GM21367 (cell line): ENCODE measurements at regions not wholly inside any gene's neighbourhood (a gene's known extent, or its start where the extent isn't known, plus 50 kb on each side); places are given as distances from the start of the nearest gene placed in this dataset.

Source experiments
- ATAC-seq: cut with Tn5 transposase; IDR thresholded peaks from one replicate; pipeline ENCODE4 v1.9.1; 2021; ENCODE audit not compliant: unreplicated experiment

DNA sequence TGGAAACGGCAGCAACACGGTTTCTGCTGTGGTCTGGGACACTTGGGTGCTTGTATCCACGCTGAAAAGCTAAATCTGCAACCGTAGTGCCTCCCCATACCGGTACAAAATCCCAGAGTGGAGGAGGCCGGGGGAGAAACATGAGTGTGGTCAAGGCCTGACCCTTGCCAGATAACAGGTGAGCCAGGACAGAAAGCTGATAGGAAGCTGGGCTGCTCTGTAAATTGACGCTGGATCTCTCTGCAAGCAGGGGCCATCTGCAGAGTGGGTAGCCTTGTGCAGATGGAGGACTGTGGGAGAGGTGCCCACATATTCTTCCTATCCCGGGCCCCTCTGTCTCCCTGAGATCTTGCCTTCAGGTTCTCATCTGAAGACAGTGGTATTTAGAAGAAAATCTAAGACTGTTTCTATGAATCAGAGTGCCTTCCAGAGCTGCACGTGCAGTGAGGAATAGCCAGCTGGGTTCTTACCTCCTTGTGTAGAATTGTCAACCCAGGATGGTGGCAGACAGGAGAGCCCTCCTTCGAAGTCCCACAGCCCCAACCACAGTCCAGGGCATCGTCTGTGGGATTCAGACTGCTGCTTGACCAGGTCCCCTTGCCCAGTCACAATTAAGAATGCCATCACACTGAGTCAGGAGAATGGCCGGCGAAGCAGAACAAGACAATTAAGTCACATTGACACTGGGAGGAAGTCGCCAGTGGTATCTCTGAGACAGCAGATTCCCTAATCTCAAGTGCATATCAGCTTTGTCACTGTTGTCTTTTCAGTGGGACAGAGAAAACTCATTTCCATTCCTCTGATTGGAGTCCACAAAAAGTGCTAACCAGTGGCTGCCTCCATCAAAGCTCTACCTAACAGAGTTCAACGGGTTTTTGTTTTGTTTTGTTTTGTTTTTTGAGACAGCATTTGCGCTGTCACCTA, 100.0 kb upstream of the RIPOR2 start:
- no peak for ATAC-seq

DNA sequence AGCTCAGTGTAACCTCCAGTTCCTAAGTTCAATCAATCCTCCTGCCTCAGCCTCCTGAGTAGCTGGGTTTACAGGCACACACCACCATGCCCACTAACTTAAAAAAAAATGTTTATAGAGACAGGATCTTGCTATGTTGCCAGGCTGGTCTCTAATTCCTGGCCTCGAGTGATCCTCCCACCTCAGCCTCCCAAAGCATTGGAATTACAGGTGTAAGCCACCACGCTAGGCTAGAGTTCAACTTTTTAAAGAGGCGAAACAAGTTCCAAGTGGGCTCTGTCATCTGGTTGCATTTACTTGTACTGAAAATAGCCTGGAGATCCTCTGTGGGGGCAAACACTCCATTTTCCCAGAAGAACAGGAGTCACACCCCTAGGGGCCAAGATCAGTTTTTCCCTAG, 100.7 kb upstream of the RIPOR2 start:
- no peak for ATAC-seq

DNA sequence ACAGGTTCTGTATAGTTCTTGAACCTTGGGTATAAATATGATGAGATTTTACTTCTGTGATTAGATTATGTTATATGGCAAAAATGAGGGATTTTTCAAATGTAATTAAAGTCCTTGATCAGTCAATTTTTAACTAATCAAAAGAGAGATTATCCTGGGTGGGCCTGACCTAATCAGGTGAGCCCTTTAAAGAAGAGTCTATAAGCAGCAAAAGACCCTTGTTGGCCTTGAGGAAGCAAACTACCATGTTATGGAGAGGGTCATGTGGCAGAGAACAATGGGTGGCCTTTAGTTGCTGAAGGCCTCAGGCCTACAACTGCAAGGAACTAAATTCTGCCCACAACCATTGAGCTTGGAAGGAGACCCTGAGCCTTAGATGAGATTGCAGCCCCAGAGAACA, 102.5 kb upstream of the RIPOR2 start:
- ATAC-seq: no peak

DNA sequence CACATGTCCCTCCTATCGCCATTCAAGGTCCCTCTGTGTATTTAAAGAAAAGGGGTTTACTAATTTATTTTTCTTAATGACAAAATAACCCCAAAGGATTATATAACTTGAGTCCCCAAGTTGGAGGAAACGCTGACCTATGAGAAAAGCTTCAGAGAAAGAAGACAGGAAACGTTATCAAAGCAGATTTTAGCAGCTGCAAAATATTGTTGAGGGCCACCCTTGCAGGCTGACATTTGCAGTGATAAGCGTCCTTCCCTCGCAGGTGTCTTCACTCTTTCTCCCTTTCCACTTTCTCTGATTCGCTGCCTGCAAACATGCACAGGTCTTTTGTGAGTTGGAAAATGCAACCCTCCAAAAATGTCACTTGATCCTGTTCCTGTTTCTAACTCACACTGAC, 103.2 kb upstream of the RIPOR2 start:
- ATAC-seq: no peak

DNA sequence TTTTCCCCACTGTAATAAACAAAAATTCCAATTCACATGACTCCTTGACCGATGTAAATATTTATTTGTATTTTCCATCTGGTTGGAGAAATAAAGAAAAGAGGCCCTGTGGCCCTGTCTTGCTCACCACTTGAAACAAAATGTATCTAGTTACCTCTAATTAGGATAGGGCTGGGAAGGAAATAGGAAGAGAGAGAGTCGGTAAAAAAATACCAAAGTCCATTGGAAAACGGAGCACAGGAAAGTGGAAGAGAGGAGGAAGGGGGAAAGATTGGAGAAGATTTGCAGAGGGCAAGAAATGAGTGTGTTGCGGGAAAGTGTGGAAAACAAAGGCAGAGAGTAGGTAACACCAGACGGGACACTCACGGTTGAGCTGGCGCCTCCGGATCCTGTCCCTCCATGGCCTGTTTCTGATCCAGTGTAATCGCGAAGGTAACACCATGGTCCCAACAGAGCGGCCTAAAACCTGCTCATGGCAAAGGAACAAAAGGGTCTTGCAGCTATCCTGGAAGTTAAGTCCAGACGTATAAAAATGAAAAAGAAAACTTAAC, 105.8 kb upstream of the RIPOR2 start:
- ATAC-seq: no peak

DNA sequence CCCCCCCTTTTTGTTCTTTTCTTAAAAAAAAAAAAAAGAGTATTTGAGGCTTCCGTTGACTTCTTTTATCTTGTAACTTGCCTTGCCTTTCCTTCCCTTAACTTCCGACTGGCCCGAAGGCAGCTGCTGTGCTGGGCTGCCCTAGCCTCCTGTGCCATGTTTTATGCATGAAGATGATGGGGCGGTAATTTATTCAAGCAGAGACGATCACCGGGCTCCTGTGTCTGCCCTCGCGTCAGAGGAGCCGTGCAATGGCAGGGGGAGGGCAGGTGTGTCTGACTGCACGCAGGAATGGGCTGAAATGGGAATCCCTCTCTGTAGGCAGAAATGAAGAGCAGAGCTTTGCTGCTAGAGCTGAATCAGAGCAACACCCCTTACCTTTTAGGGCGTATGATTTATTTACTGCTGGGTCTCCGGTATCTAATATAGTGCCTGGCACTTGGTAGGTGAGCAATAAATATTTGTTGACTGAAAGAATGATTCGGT, 106.3 kb upstream of the RIPOR2 start:
- ATAC-seq: no peak

DNA sequence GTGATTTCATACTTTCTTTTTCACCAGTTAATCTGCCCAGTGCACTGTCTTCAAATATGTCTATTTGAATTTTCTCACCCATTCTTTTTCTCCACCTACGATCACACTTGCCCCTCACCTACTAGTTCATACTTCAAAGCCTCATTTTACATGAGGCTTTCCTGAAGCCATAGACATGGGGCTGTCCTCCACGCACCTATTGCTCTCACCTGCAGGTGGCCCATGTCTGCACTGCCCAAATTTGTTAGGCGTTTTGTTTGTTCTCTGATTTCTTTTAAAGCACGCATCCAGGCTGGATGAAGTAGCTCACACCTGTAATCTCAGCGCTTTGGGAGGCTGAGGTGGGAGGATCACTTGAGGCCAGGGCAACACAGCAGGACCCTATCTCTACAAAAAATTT, 106.8 kb upstream of the RIPOR2 start:
- ATAC-seq: no peak

DNA sequence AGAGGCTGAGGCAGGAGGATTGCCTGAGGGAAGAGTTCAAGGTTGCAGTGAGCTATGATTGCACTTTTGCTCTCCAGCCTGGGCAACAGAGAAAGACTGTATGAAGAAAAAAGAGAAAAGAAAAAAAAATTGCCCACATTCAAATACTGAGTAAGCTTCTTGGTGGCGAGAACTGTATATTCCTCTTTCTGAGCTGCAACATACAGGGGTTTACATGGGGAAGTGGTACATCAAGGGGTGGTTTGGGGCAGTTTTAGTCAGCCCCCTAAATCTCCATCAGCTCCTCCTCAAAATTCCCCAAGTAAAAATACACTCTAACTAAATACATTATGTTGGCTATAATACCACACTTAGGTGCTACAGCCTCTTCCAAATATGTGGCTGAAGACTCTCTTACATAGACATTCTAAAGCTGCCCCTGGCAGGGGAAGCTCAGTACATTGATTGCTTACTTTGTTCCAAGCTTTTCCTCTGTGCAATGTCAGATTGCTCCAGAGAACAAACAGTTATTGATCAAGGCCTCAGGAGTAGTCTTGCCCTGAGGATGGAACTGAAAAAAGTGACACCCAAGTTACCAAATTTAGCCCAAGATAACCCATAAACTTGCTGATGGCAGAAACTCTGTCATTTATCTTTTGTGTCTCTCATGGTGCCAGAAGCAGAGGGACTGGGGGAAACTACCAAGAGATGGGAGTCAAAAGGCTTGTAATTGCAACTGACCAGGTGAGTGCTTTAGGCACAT, 107.4 kb upstream of the RIPOR2 start:
- no peak for ATAC-seq

DNA sequence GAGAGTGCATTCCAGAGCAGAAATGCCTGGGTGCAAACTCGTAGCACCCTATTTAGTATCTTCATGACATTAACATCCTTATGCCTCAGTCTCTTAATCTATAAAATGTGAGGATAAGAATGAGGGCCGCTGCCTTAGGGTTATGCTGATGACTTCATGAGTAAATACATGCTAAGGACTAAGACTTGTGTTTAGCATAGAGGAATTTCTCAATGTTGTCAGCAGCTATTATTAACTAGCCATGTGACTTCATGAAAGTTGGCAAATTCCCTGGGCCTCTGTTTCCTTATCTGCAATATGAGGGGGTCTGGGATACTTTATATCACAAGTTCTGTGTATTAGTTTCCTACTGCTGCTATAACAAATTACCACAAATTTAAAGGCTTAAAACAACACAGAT, 108.1 kb upstream of the RIPOR2 start:
- no peak for ATAC-seq

DNA sequence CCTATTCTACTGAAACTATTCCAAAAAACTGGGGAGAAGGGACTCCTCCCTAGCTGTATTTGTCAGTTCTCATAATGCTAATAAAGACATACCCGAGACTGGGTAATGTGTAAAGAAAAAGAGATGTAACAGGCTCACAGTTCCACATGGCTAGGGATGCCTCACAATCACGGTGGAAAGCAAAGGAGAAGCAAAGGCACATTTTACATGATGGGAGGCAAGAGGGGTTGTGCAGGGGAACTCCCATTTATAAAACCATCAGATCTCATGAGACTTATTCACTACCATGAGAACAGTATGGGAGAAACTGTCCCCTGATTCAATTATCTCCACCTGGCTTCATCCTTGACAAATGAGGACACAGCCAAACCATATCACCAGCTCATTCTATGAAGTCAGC, 111.2 kb upstream of the RIPOR2 start:
- ATAC-seq: no peak

DNA sequence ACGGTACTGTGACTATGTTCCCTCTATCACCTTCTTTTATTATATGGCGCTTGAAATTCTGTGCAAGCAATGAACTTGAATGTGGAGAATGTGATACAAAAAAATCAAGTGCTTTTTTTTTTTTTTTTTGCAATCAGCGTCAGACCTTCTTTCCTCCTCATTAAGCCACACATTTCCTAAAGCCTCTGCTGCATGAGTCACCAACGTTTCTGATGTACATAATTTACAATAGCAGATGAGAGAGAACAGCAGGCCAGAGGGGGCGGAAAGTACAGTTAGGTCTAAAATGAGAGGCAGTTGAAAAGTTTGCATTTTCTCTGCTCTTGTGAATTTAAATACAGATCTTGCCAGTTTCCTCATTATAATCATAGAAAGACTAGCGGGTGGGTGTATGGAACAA, 114.6 kb upstream of the RIPOR2 start:
- ATAC-seq: no peak

DNA sequence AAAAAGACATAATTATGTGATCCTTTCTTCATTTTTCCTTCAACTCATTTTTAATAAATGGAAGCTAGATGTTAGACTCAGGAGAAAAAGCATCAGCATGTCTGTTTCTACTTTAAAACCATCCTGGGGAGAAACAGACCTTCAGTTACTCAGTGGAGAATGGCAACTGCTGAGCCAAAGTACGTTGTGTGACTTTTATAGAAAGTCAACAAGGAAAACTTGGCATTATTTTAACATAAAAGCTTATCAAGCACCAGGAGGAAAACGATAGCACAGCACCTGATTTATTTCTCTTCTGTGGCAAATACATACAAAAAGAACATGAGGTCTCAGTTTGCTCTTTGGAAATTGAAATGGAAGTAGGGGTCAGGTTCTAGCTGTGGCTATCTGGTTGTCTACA, 115.3 kb upstream of the RIPOR2 start:
- no peak for ATAC-seq

DNA sequence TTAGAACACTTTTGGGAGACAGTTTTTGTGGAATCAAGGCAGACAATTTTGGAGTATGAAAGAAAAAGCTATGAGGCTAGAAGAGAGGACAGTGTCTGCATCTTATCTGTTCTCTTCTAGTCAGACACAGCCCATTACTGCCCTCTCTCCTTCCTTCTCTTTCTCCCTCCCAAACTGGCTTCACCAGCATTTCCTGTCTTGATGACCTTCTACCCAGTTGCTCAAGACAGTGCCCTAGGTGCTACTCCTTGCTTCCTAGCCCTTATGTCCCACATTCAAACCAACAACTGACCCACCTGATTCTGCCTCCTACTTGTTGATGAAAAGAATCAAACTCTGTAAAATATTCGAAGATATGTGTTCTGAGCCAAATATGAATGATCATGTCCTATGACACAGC, 116.4 kb upstream of the RIPOR2 start:
- no peak for ATAC-seq

DNA sequence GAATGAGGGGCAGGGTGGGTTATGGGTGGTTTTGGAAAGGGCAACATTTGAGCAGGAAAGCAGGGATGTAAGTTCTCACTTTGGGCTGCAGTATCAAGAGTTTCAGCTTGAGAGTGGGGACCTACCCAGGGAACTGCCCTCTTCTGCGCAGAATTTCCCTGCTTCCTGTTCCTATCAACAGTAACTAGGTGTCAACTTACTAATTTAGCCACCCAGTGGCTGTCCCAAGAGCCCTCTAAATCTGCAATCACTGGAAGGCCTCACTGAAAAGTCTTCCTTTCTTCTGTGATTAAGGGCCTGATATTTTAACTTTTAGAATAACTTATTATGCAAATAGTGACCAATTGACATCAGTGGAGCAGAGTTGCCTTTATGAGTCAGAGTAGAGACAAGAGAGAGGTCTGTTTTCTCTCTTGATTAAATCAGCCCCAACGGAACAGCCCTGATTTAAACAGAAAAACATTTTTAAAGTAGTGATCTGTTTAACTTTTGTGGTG, 118.2 kb upstream of the RIPOR2 start:
- ATAC-seq: peak; percentile 58

DNA sequence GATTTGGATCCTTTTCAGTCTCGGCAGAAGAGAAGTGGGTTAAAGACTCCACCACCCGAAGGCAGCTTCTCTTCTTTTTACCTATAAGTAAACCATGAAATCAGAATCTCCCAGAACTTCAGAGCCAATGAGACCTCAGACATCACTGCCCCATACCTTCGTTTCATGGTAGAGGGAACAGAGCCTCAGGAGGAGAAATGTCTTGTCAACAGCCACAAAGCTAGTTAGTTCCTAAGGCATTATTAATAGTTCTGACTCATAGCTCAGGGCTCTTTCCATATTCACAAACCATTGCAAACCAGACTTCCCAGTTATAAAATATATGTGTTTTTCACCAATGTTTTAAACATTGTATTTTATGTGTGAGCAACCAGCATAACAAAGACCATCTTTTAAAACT, 118.7 kb upstream of the RIPOR2 start:
- no peak for ATAC-seq

DNA sequence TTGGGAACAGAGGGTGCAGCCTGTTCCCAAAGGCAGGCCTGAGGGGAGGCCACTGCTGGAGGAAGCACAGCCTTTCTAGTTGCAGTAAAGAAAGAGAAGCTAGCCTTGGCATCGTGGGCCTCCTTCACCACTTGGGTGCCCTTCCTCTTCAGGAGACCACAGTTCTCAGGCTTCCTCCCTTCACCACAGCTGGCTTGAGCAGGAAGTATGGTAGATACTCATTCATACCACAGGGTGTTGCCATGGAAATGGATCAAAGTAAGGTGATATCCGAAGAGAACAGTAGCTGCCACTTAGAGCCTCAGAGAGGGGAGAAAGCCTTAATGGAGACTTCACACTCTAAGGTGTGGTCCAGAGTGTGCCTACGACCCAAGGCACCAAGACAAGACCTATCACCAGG, 120.4 kb upstream of the RIPOR2 start:
- peak; percentile 65 for ATAC-seq

DNA sequence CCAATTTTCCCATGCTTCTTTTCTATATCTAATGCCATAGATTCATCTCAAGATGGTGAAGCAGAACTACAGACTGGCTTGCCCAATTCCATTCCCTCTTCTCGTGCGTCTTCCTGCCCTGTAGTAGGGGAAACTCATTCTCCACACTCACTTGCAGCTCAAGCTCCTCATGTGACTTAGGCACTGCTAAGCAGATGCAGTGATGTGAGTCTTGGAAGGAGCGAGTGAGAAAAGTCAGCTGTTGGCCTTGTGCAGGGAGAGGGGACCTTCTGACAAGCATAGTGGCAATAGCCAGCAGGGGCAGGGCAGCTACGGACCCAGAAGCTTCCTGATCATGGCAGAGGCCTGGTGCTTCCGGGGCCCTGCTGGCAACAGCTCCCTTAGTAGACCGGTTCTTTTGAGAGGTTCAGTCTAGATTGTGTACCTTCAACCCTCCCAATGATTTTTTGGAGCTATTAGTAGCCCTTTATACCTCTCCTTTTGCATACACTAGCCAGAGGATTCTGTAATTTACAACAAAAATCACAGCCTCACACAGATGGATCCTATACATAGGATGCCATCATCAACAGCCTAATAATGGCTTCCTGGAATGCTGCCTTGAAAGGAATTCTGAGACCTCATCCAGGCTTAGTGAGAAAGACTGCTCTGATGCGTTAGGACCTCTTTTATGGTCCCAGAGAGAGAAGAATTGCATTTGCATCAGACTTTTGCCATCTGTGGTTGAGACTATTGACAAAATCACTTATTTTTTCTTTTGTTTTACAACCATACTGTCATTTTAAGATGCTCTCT, 121.5 kb upstream of the RIPOR2 start:
- no peak for ATAC-seq

DNA sequence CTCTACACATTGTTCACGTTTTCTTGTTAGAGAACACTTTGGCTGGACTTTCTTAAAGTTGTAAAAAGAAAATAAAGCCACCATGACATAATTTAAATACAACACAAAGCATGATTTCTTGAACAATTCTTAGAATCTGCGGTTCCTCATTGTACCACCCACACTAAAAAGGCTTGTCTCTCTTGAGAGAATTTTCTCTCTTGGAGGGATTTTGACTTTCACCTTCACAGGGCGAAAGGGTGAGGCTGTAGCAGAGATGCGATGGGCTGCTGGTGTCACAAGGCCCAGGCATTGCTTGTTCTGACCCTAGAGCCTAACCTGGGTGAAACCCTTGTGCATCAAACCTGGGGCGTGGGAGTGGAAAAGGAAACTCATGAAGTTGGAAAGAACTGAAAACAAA, 122.7 kb upstream of the RIPOR2 start:
- no peak for ATAC-seq

DNA sequence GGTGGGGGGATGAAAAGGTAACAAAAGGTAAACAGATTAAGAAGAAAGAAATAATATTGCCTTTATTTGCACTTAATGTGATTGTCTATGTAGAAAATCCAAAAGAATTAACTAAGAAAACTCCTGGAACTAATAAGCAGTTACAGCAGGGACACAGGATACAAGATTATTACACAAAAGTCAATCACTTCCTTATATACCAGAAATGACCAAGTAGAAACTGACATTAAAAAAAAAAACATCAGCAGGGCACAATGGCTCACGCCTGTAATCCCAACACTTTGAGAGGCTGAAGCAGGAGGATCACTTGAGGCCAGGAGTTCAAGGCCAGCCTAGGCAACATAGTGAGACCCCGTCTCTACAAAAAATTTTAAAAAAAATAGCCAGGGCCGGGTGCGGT, 123.2 kb upstream of the RIPOR2 start:
- ATAC-seq: no peak

DNA sequence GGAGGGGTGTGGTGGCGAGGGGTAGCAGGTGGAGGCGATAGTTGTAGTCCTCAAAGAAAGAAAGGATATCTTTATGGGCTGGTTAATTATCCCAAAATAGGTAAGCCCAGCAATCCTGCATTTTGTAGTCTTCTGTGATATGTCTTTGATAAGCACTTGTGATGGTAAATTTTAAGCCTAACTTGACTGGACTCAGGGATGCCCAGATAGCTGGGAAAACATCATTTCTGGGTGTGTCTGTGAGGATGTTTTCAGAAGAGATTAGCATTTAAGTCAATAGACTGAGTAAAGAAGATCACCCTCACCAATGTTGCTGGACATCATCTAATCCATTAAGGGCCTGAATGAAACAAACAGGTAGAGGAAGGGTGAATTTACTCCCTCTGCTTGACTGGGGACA, 124.8 kb upstream of the RIPOR2 start:
- no peak for ATAC-seq
